ENCODE measurements at regions not wholly inside any gene's neighbourhood (a gene's known extent, or its start where the extent isn't known, plus 50 kb on each side); places are given as distances from the start of the nearest gene placed in this dataset.

GRCh38 chr10:128219295-128219694, 93.1 kb upstream of the MKI67 start:
- no peak for TF ChIP-seq POLR2AphosphoS5 (IDR thresholded peaks at IDR 0.05; ENCODE audit: low read depth, low read length)
- TF ChIP-seq TAF1 (IDR thresholded peaks at IDR 0.05; ENCODE audit: borderline replicate concordance, insufficient read depth, low read length) = no peak
- TF ChIP-seq REST (IDR thresholded peaks at IDR 0.05; ENCODE audit: insufficient read depth in 1 of 2, low read depth in 2 of 2, low read length in 2 of 2) = no peak
- TF ChIP-seq SIN3A (IDR thresholded peaks at IDR 0.05; ENCODE audit: borderline replicate concordance, insufficient read depth, low read length) = no peak
- TF ChIP-seq FOXP2 (optimal IDR thresholded peaks at IDR 0.05; ENCODE audit: borderline replicate concordance, extremely low read depth, extremely low read length, insufficient read depth) = no peak

Measured in PFSK-1 (cell line).